Cardiac fibroblast (primary cell): ENCODE measurements at regions not wholly inside any gene's neighbourhood (a gene's known extent, or its start where the extent isn't known, plus 50 kb on each side); places are given as distances from the start of the nearest gene placed in this dataset.

Experiments used
- DNase-seq, 2 donors: peaks; one replicate each; pipeline versions ENCODE4 v3.0.0 to v3.0.0-alpha.2; 2010; ENCODE audit warnings: low read depth in 2 of 2
- H3K4me3 ChIP-seq, 2 donors: replicated peaks in 1 of 2; 1 replicate in 1 of 2; 2 replicates in 1 of 2; pipeline ENCODE4 v1.5.1; 2011; ENCODE audit warnings: low read depth in 2 of 2, low read length in 2 of 2, mild to moderate bottlenecking in 2 of 2, moderate library complexity in 1 of 2
- CTCF ChIP-seq: IDR thresholded peaks from one replicate; pipeline ENCODE4 v1.5.1; 2011; ENCODE audit warnings: low read depth, mild to moderate bottlenecking, low read length, inconsistent platforms

GRCh38 chr3:168425936-168426595 is 330.3 kb upstream of the GOLIM4 start:
- no peak for TF ChIP-seq CTCF
- peak in 1 of 2 donors; percentile 42 for DNase-seq
- H3K4me3 ChIP-seq, result no peak overlapping the region

DNA sequence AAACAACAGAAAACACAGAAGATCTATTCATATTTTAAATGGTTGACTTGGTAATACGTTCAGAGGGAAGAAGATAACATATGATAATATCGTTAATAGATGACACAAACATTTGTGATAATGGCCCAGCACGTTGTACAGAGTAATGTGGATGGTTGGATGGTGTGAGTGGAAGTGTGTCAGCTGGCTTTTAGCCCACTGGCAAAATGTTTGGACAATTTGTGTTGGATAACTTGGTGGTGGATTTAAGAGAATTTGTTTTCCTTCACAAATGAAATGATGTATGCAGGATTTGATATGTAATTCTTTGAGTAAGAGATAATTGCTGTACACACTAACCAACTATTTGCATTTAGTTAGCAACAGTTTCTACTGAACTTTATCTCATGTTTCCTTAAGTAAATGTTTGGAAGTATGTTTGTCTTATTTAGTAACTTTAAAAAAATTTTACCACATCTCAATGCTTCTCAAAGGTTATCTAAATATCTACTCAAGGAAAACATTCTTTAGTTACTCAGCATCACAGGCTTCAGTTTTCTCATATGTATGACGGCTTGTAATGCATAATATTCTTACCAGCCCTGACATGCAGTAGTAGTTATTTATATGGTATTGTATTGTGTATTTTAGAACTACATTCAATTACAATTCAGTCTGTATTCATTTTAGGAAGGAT is 328.5 kb upstream of the GOLIM4 start:
- TF ChIP-seq CTCF, result no peak
- peak; percentile 6 to 47 for DNase-seq
- H3K4me3 ChIP-seq, result no peak overlapping the region

- TF ChIP-seq CTCF, result no peak
- DNase-seq, result no peak
- H3K4me3 ChIP-seq, result no peak overlapping the region
Observed at GRCh38 chr3:168422843-168423242, 327.1 kb upstream of the GOLIM4 start.

DNA sequence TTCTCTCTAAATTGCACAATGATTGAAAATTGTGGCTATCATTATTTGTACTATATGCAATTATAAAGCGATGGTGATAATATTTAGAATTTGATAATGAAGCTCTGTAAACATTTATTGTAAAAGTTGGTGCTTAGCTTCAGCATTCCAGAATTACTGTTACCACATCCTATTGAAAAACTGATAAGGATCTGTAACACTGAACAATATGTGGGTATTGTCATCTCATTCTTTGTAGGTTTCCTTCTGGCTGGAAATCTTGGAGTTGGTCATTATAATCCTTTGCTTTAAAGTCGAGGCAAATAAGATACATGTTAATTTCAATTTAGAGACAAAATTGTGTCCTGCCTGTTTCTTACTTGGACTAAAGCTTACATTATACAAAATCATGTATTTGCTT is 323.4 kb upstream of the GOLIM4 start:
- H3K4me3 ChIP-seq, result no peak overlapping the region
- no peak for DNase-seq
- no peak for TF ChIP-seq CTCF

GRCh38 chr3:168417016-168417415 is 321.3 kb upstream of the GOLIM4 start:
- H3K4me3 ChIP-seq, result no peak overlapping the region
- no peak for TF ChIP-seq CTCF
- DNase-seq, result peak; percentile 2 to 12

GRCh38 chr3:168416446-168416845 is 320.7 kb upstream of the GOLIM4 start:
- no peak for TF ChIP-seq CTCF
- no peak overlapping the region for H3K4me3 ChIP-seq
- no peak for DNase-seq

DNA sequence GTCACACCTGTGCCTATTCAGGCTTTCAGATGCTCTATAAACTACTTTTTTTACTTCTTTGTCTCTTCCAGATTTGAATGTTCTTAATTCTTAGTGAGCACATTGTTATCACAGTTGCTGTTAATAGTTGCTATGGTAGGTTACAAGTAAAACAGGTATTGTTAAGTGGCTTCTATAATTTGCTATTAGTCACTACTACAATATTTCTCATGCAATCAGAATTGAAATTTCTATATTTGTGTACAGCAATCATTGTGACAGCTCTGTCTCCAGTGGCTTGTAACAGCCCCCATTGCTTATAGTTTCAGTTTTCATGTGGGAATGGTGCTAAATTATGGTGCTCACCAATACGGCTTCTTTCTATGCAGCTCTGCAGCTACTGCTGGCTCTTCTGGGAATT is 318.4 kb upstream of the GOLIM4 start:
- no peak overlapping the region for H3K4me3 ChIP-seq
- TF ChIP-seq CTCF, result no peak
- no peak for DNase-seq
